ENCODE measurements at regions not wholly inside any gene's neighbourhood (a gene's known extent, or its start where the extent isn't known, plus 50 kb on each side); places are given as distances from the start of the nearest gene placed in this dataset.

- Histone ChIP-seq H4K20me1 (ENCODE audit: insufficient read depth, poor library complexity, severe bottlenecking) (no peaks in the 10 kb centered on the region), H3K4me3 (no peak overlapping the region), H3K79me2 (no peaks in the 10 kb centered on the region), H3K4me1 (ENCODE audit: insufficient read depth) (no peaks in the 10 kb centered on the region), H3K9me2 (replicated peaks; ENCODE audit: insufficient read depth) (no peaks in the 10 kb centered on the region), H3K27ac (no peak overlapping the region), H3K4me2 (no peak overlapping the region), H3K27me3 (no peaks in the 10 kb centered on the region), H3K36me3 (replicated peaks; ENCODE audit: insufficient read depth, low read depth) (no peaks in the 10 kb centered on the region), H2AFZ (no peak overlapping the region), H3K9me3 (ENCODE audit: low read depth) (no peaks in the 10 kb centered on the region)
- WGBS (ENCODE audit: low lambda C conversion rate, missing lambda C conversion rate), result 92% methylated on average over 4 of the region's 4 CpGs
- DNase-seq (ENCODE audit: low spot score), result no peak
- TF ChIP-seq EZH2 (IDR thresholded peaks at IDR 0.05; ENCODE audit: borderline replicate concordance), result no peak
- TF ChIP-seq CTCF (IDR thresholded peaks at IDR 0.05; ENCODE audit: poor library complexity), result no peak
- TF ChIP-seq EZH2phosphoT487 (IDR thresholded peaks at IDR 0.05; ENCODE audit: low read depth, severe bottlenecking, unreplicated experiment), result no peak
Observed at GRCh38 chr5:135700731-135701130, 121.9 kb upstream of the CXCL14 start.

DNA sequence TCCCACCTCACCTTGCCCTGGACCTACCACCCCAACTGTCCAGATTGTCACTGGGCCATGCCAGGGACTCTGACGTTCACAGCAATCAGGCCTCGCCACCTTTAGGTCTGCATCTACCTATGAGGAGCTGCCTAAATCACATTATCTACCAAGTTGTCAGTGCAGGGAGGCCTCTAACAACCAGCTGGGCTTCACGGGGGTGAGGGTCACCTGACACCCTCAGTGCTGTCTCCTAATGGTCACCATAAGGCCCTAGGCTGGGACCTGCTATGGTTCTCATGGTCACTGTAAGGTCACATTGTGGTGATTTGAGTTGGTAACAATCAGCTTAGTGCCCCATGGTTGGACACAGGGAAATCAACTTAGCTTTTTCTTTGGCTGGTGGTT, 119.2 kb upstream of the CXCL14 start:
- Histone ChIP-seq H3K9me2 (replicated peaks; ENCODE audit: insufficient read depth) (no peaks in the 10 kb centered on the region), H3K4me2 (no peak overlapping the region), H3K4me1 (ENCODE audit: insufficient read depth) (peaks cover 13% of the 10 kb centered on the region), H3K27me3 (no peaks in the 10 kb centered on the region), H2AFZ (no peak overlapping the region), H3K79me2 (no peaks in the 10 kb centered on the region), H4K20me1 (ENCODE audit: insufficient read depth, poor library complexity, severe bottlenecking) (no peaks in the 10 kb centered on the region), H3K27ac (no peak overlapping the region), H3K36me3 (replicated peaks; ENCODE audit: insufficient read depth, low read depth) (no peaks in the 10 kb centered on the region), H3K9me3 (ENCODE audit: low read depth) (no peaks in the 10 kb centered on the region), H3K4me3 (no peak overlapping the region)
- no peak for DNase-seq (ENCODE audit: low spot score)
- TF ChIP-seq EZH2phosphoT487 (IDR thresholded peaks at IDR 0.05; ENCODE audit: low read depth, severe bottlenecking, unreplicated experiment) (no peak), CTCF (IDR thresholded peaks at IDR 0.05; ENCODE audit: poor library complexity) (no peak), EZH2 (IDR thresholded peaks at IDR 0.05; ENCODE audit: borderline replicate concordance) (no peak)
- 82% methylated on average over 3 of the region's 3 CpGs for WGBS (ENCODE audit: low lambda C conversion rate, missing lambda C conversion rate)

GRCh38 chr5:135697251-135697958, 118.6 kb upstream of the CXCL14 start:
- peak; percentile 1 for DNase-seq (ENCODE audit: low spot score)
- Histone ChIP-seq H3K9me3 (ENCODE audit: low read depth) (no peaks in the 10 kb centered on the region), H3K36me3 (replicated peaks; ENCODE audit: insufficient read depth, low read depth) (no peaks in the 10 kb centered on the region), H3K27me3 (no peaks in the 10 kb centered on the region), H3K4me2 (no peak overlapping the region), H3K9me2 (replicated peaks; ENCODE audit: insufficient read depth) (no peaks in the 10 kb centered on the region), H3K27ac (no peak overlapping the region), H3K79me2 (no peaks in the 10 kb centered on the region), H3K4me3 (no peak overlapping the region), H4K20me1 (ENCODE audit: insufficient read depth, poor library complexity, severe bottlenecking) (no peaks in the 10 kb centered on the region), H3K4me1 (ENCODE audit: insufficient read depth) (peaks cover 13% of the 10 kb centered on the region), H2AFZ (no peak overlapping the region)
- no peak for TF ChIP-seq EZH2 (IDR thresholded peaks at IDR 0.05; ENCODE audit: borderline replicate concordance)
- 97% methylated on average over 5 of the region's 5 CpGs for WGBS (ENCODE audit: low lambda C conversion rate, missing lambda C conversion rate)

DNA sequence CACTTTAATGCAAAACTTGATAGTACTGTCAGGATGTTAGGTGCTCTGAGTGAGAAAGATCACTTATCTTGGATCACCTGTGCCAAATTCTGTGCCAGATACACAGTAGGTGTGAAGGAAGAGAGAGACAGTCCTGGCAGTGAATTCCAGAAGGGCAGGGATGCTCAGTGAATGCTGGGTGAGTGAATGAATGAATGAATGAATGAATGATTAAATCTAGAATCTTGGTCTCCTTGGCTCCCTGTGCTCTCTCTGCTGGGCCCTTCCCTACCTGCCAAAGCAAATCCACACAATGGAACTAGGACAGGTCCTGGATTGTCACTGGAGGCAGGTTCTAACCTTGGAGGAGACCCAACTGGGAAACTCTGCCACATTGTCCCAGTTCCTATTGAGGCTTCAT, 117.5 kb upstream of the CXCL14 start:
- Histone ChIP-seq H3K27me3 (no peaks in the 10 kb centered on the region), H3K4me2 (no peak overlapping the region), H2AFZ (no peak overlapping the region), H3K27ac (no peak overlapping the region), H3K79me2 (no peaks in the 10 kb centered on the region), H3K36me3 (replicated peaks; ENCODE audit: insufficient read depth, low read depth) (no peaks in the 10 kb centered on the region), H3K4me1 (ENCODE audit: insufficient read depth) (peaks cover 16% of the 10 kb centered on the region), H4K20me1 (ENCODE audit: insufficient read depth, poor library complexity, severe bottlenecking) (no peaks in the 10 kb centered on the region), H3K4me3 (no peak overlapping the region), H3K9me2 (replicated peaks; ENCODE audit: insufficient read depth) (no peaks in the 10 kb centered on the region), H3K9me3 (ENCODE audit: low read depth) (no peaks in the 10 kb centered on the region)
- TF ChIP-seq EZH2 (IDR thresholded peaks at IDR 0.05; ENCODE audit: borderline replicate concordance) (no peak), CTCF (IDR thresholded peaks at IDR 0.05; ENCODE audit: poor library complexity) (no peak), EZH2phosphoT487 (IDR thresholded peaks at IDR 0.05; ENCODE audit: low read depth, severe bottlenecking, unreplicated experiment) (no peak)
- no peak for DNase-seq (ENCODE audit: low spot score)
